ENCODE measurements at regions not wholly inside any gene's neighbourhood (a gene's known extent, or its start where the extent isn't known, plus 50 kb on each side); places are given as distances from the start of the nearest gene placed in this dataset.
A peak's percentile ranks its signal among the peaks of the same experiment; 100 is the strongest.

- Histone ChIP-seq H3K4me1 (ENCODE audit: control insufficient read depth, insufficient read depth, low read length, unreplicated experiment) (peaks cover 49% of the 10 kb centered on the region), H3K4me3 (ENCODE audit: low read depth, low read length) (no peak overlapping the region), H3K36me3 (ENCODE audit: insufficient read depth, low read length) (no peaks in the 10 kb centered on the region), H3K79me2 (ENCODE audit: control insufficient read depth, insufficient read depth, low read length, unreplicated experiment) (no peaks in the 10 kb centered on the region), H3K27me3 (ENCODE audit: insufficient read depth, low read length) (no peaks in the 10 kb centered on the region), H2AFZ (ENCODE audit: low read length, unreplicated experiment) (no peak overlapping the region), H3K27ac (ENCODE audit: low read depth, low read length) (no peak overlapping the region)
Observed at GRCh38 chr10:29809383-29809782, 174.6 kb upstream of the SVIL start.

DNA sequence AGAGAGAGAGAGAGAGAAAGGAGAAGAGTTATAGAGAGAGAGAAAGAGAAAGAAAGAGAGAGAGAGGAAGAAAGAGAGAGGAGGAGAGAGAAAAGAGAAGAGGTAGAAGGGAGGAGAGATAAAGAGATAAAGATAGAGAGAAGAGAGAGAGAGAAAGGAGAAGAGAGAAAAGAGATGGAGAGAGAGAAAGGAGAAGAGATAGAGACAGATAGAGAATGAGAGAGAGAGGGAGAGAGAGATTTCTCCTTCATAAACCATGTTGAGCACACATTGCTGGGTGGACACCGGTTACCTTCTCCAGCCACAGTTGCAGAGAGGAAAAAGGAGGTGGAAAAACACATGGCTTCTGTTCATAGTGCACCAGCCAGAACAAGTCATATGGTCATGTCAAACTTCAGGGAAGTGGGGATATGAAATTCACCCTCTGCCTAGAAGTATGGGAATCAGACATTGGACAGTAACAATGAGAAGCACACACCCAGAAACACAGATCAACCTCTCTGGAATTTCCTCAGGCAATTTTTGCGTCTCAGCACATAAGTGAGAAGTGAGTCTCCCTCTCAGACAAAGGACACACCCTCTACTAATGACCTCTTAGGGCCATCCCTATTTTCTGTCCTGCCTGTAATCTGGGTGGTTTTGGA is 172.5 kb upstream of the SVIL start:
- H3K4me1 ChIP-seq (ENCODE audit: control insufficient read depth, insufficient read depth, low read length, unreplicated experiment): peaks cover 66% of the 10 kb centered on the region
- H3K36me3 ChIP-seq (ENCODE audit: insufficient read depth, low read length): no peaks in the 10 kb centered on the region
- H3K79me2 ChIP-seq (ENCODE audit: control insufficient read depth, insufficient read depth, low read length, unreplicated experiment): no peaks in the 10 kb centered on the region
- peak overlapping the region; percentile 37; the same call in 1 of the 2 replicates for H3K27ac ChIP-seq (ENCODE audit: low read depth, low read length)
- no peak overlapping the region for H3K4me3 ChIP-seq (ENCODE audit: low read depth, low read length)
- peak overlapping the region; percentile 8 for H2AFZ ChIP-seq (ENCODE audit: low read length, unreplicated experiment)
- H3K27me3 ChIP-seq (ENCODE audit: insufficient read depth, low read length): no peaks in the 10 kb centered on the region

DNA sequence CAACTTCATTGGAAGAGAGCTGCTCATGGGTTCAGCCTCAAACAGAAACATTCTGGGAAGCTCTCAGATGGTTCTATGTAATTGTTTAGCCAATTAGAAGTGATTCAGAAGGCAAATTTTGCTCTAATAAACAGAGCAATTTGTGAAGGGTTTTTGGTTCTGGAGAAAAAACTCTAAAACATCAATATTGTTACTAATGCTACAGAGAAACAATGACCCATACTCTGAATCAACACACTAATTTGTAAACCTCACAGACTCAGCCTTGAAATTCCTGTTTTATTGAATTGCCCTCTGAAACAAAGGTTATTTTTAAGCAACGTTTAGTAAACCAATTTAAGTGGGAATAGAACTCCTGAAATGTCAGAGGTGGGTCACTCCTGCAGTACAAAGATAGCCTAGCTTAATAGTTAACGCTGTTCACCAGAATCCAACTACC is 171.6 kb upstream of the SVIL start:
- no peaks in the 10 kb centered on the region for H3K27me3 ChIP-seq (ENCODE audit: insufficient read depth, low read length)
- peak overlapping the region; percentile 35; the same call in 1 of the 2 replicates for H3K27ac ChIP-seq (ENCODE audit: low read depth, low read length)
- H3K4me3 ChIP-seq (ENCODE audit: low read depth, low read length): no peak overlapping the region
- H3K79me2 ChIP-seq (ENCODE audit: control insufficient read depth, insufficient read depth, low read length, unreplicated experiment): no peaks in the 10 kb centered on the region
- H2AFZ ChIP-seq (ENCODE audit: low read length, unreplicated experiment): no peak overlapping the region
- no peaks in the 10 kb centered on the region for H3K36me3 ChIP-seq (ENCODE audit: insufficient read depth, low read length)
- H3K4me1 ChIP-seq (ENCODE audit: control insufficient read depth, insufficient read depth, low read length, unreplicated experiment): peaks cover 59% of the 10 kb centered on the region

DNA sequence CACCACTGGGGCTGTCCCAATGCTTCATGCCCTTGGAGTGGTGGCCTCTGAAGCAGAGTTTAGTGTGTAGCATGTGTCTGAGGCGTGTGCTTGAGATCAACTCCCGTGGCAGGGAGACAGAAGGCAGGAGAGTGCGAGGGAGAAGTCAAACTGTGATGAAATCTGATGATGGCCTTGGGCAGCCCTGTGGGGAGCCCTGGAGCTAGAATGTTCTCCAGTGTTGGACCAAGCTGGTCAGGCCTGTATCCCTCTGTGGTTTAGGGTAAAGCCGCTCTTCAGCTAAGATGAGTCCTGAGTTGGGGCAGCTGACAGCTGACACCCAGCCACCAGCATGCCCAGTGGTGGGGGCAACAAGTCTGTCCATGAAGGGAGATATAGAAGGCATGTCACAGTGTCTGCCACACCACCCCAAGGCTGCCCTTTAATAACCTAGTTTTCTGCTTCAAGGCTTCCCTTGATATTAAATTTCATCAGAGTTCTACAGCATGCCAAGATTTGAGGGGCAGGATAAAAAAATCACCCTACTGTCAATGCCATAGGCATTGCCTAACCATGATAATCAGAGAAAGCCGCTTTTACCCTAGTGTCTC is 170.5 kb upstream of the SVIL start:
- H3K27ac ChIP-seq (ENCODE audit: low read depth, low read length): peak overlapping the region; percentile 98
- no peaks in the 10 kb centered on the region for H3K36me3 ChIP-seq (ENCODE audit: insufficient read depth, low read length)
- no peak overlapping the region for H2AFZ ChIP-seq (ENCODE audit: low read length, unreplicated experiment)

DNA sequence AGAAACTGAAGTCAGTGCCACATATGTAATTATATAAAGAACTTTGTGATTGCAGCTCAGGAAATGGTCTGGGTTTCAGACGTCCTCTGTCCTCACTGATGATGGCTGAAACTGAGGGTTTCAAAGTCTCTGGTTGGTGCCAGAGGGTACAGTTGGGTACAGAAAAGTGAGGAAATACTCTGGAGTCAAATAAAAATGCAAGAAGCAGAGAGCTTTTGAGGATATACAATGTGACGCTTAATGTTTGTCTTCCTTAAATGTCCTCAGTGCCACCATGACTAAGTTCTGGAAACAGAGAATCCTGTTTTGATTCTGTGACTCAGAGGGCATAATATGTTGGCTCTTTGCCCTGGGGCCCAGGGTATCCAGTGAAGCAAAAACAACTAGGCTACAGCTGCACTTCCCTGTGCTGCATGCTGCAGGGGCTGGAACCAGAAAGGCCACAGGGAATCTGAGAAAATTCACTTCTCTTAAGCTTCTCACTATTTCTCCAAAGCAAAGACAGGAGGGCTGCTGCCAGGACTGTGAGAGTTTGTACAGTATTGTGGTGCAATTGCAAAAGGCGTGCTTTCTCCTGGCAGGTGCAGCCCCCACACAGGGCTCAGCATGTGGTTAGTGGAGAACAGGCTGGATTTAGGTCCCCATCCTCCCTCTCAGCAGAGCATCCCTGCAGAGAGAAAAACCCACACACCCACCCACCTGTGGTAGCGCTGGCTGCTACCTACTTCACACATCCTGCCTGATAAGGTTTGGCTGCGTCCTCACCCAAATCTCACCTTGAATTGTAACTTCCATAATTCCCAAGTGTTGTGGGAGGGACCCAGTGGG is 169.5 kb upstream of the SVIL start:
- Histone ChIP-seq H3K27me3 (ENCODE audit: insufficient read depth, low read length) (no peaks in the 10 kb centered on the region), H2AFZ (ENCODE audit: low read length, unreplicated experiment) (no peak overlapping the region), H3K27ac (ENCODE audit: low read depth, low read length) (peak overlapping the region; percentile 98), H3K36me3 (ENCODE audit: insufficient read depth, low read length) (no peaks in the 10 kb centered on the region), H3K4me1 (ENCODE audit: control insufficient read depth, insufficient read depth, low read length, unreplicated experiment) (peaks cover 54% of the 10 kb centered on the region), H3K79me2 (ENCODE audit: control insufficient read depth, insufficient read depth, low read length, unreplicated experiment) (no peaks in the 10 kb centered on the region), H3K4me3 (ENCODE audit: low read depth, low read length) (peak overlapping the region; percentile 61)

More for the DNA sequence above, 170.5 kb upstream of the SVIL start:
- Histone ChIP-seq H3K4me3 (ENCODE audit: low read depth, low read length) (no peak overlapping the region), H3K4me1 (ENCODE audit: control insufficient read depth, insufficient read depth, low read length, unreplicated experiment) (peaks cover 54% of the 10 kb centered on the region), H3K27me3 (ENCODE audit: insufficient read depth, low read length) (no peaks in the 10 kb centered on the region), H3K79me2 (ENCODE audit: control insufficient read depth, insufficient read depth, low read length, unreplicated experiment) (no peaks in the 10 kb centered on the region)

DNA sequence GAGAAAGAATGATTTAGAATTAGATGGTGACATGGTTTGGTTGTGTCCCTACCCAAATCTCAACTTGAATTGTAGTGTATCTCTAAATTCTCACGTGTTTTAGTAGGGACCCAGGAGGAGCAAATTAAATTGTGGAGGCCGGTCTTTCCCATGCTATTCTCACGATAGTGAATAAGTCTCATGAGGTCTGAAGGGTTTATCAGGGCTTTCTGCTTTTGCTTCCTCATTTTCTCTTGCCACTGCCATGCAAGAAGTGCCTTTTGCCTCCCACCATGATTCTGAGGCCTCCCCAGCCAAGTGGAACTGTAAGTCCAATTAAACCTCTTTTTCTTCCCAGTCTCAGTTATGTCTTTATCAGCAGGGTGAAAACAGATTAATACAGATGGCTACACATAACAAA is 167.4 kb upstream of the SVIL start:
- no peaks in the 10 kb centered on the region for H3K36me3 ChIP-seq (ENCODE audit: insufficient read depth, low read length)
- H3K4me3 ChIP-seq (ENCODE audit: low read depth, low read length): no peak overlapping the region
- no peaks in the 10 kb centered on the region for H3K27me3 ChIP-seq (ENCODE audit: insufficient read depth, low read length)
- H2AFZ ChIP-seq (ENCODE audit: low read length, unreplicated experiment): no peak overlapping the region
- peak overlapping the region; percentile 98 for H3K27ac ChIP-seq (ENCODE audit: low read depth, low read length)
- H3K4me1 ChIP-seq (ENCODE audit: control insufficient read depth, insufficient read depth, low read length, unreplicated experiment): peaks cover 52% of the 10 kb centered on the region
- H3K79me2 ChIP-seq (ENCODE audit: control insufficient read depth, insufficient read depth, low read length, unreplicated experiment): no peaks in the 10 kb centered on the region

DNA sequence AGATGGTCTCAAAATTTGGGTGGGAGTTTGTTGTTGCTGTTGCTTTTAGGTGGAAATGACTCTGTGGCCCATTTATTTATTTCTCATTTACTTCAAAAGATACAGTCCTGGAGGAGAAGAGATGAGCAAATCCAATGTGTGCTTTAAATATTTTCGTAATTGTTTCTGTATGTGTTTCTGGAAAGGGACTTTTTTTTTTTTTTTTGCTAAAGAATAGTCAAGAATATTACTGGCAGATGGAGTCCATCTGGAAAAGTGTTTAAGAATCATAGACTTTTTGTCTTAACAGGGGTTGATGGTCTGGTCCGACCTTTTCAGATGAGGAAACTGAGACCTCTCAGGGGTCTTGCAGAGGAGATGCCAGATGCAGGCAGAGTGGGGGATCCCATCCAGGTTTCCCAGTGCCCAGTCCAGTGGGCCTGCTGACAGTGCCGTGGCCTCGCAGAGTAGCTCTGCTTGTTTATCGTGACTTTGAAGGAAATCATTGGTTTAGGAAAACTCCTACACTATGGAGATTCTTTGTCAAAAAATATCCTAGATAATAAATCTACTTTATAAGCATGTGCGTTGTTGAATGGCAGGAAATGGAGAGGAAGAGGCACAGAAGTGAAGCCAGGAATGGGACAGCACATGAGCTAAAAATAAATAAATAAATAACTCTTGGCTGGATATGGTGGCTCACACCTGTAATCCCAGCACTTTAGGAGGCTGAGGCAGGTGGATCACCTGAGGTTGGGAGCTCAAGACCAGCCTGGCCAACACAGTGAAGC is 164.3 kb upstream of the SVIL start:
- Histone ChIP-seq H3K4me3 (ENCODE audit: low read depth, low read length) (no peak overlapping the region), H2AFZ (ENCODE audit: low read length, unreplicated experiment) (no peak overlapping the region), H3K27ac (ENCODE audit: low read depth, low read length) (no peak overlapping the region), H3K36me3 (ENCODE audit: insufficient read depth, low read length) (no peaks in the 10 kb centered on the region), H3K27me3 (ENCODE audit: insufficient read depth, low read length) (no peaks in the 10 kb centered on the region), H3K79me2 (ENCODE audit: control insufficient read depth, insufficient read depth, low read length, unreplicated experiment) (no peaks in the 10 kb centered on the region), H3K4me1 (ENCODE audit: control insufficient read depth, insufficient read depth, low read length, unreplicated experiment) (peaks cover 36% of the 10 kb centered on the region)

DNA sequence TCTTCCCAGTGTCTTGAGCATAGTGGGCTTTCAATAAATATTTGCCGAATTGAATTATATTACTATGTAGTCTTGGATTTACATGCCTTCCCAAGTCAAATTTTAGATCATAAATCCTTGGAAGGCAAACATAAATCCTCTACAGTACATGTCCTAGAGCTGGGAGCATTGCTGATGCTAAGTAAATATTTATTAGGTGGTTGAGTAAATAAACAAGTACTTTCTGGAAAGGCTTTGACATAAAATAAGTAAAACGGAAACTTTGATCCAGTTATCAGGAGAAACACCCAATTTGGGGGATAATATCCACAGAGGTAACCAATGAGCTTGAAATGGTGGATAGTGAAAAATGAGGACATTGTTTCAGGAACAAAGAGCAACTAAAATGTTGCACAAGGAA is 162.8 kb upstream of the SVIL start:
- no peaks in the 10 kb centered on the region for H3K27me3 ChIP-seq (ENCODE audit: insufficient read depth, low read length)
- no peaks in the 10 kb centered on the region for H3K36me3 ChIP-seq (ENCODE audit: insufficient read depth, low read length)
- H3K4me1 ChIP-seq (ENCODE audit: control insufficient read depth, insufficient read depth, low read length, unreplicated experiment): peaks cover 22% of the 10 kb centered on the region
- H3K27ac ChIP-seq (ENCODE audit: low read depth, low read length): no peak overlapping the region
- H3K79me2 ChIP-seq (ENCODE audit: control insufficient read depth, insufficient read depth, low read length, unreplicated experiment): no peaks in the 10 kb centered on the region
- H2AFZ ChIP-seq (ENCODE audit: low read length, unreplicated experiment): no peak overlapping the region
- no peak overlapping the region for H3K4me3 ChIP-seq (ENCODE audit: low read depth, low read length)

DNA sequence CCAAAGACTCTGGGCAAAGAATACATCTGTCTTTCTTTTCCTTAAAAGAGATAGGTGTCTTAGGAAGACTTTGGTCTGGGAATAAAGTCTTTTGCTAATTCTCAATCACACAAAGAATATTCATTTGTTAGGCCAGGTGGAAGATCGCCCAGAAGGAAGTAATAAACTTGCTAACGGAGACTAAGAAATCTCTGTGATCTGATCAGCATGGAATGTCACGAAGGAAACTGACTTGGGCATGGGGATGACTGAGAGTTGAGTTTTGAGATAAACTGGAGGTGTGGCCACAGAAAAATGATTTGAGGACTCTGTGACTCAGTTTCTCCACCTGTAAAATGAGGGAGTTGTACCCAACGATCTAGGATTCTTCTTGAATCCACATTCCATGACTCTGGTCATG is 161.1 kb upstream of the SVIL start:
- H3K4me3 ChIP-seq (ENCODE audit: low read depth, low read length): no peak overlapping the region
- peak overlapping the region; percentile 13 for H3K27ac ChIP-seq (ENCODE audit: low read depth, low read length)
- no peaks in the 10 kb centered on the region for H3K27me3 ChIP-seq (ENCODE audit: insufficient read depth, low read length)
- H2AFZ ChIP-seq (ENCODE audit: low read length, unreplicated experiment): peak overlapping the region; percentile 53
- peaks cover 17% of the 10 kb centered on the region for H3K4me1 ChIP-seq (ENCODE audit: control insufficient read depth, insufficient read depth, low read length, unreplicated experiment)
- H3K36me3 ChIP-seq (ENCODE audit: insufficient read depth, low read length): no peaks in the 10 kb centered on the region
- no peaks in the 10 kb centered on the region for H3K79me2 ChIP-seq (ENCODE audit: control insufficient read depth, insufficient read depth, low read length, unreplicated experiment)

Data from ACC112 (cell line).